Thymus (tissue), 11 donors: ENCODE measurements at regions not wholly inside any gene's neighbourhood (a gene's known extent, or its start where the extent isn't known, plus 50 kb on each side); places are given as distances from the start of the nearest gene placed in this dataset.

Source experiments
- DNase-seq, 9 donors: peaks; one replicate each; pipeline ENCODE4 v3.0.0-alpha.2; 2013; ENCODE audit warnings: low spot score in 9 of 9, low read depth in 6 of 9, missing footprints in 1 of 9
- H3K27ac ChIP-seq, 2 donors: one replicate each; pipeline ENCODE4 v1.5.1; 2013; ENCODE audit warnings: control low read depth in 1 of 2, low read depth in 1 of 2, low read length in 1 of 2, mild to moderate bottlenecking in 1 of 2, moderate library complexity in 1 of 2
- H3K27me3 ChIP-seq, 2 donors: one replicate each; pipeline ENCODE4 v1.5.1; 2013; ENCODE audit warnings: low read length in 1 of 2; ENCODE audit not compliant: control insufficient read depth in 2 of 2, insufficient read depth in 1 of 2
- H3K36me3 ChIP-seq, 2 donors: one replicate each; pipeline ENCODE4 v1.5.1; 2013; ENCODE audit warnings: low read length in 1 of 2, mild to moderate bottlenecking in 1 of 2, moderate library complexity in 1 of 2; ENCODE audit not compliant: control insufficient read depth in 2 of 2, insufficient read depth in 2 of 2
- H3K4me1 ChIP-seq, 2 donors: one replicate each; pipeline ENCODE4 v1.5.1; 2013; ENCODE audit warnings: low read length in 2 of 2; ENCODE audit not compliant: control insufficient read depth in 2 of 2, insufficient read depth in 2 of 2
- H3K4me3 ChIP-seq, 2 donors: one replicate each; pipeline ENCODE4 v1.5.1; 2013; ENCODE audit warnings: low read length in 2 of 2, control low read depth in 1 of 2, mild to moderate bottlenecking in 1 of 2
- H3K9me3 ChIP-seq, 2 donors: one replicate each; pipeline ENCODE4 v1.5.1; 2013; ENCODE audit warnings: low read length in 1 of 2, mild to moderate bottlenecking in 1 of 2; ENCODE audit not compliant: control insufficient read depth in 2 of 2, insufficient read depth in 1 of 2
- WGBS: extraction: QIAGEN DNeasy Blood & Tissue Kit; methylation state at CpG from one replicate; pipeline ENCODE4 v1.1.7; 2013; 5-methylcytosine and 5-hydroxymethylcytosine counted together
- donor health status: healthy.

- Histone ChIP-seq H3K4me3 (no peak overlapping the region), H3K4me1 (no peaks in the 10 kb centered on the region), H3K27me3 (no peaks in the 10 kb centered on the region), H3K9me3 (no peaks in the 10 kb centered on the region), H3K36me3 (no peaks in the 10 kb centered on the region), H3K27ac (no peak overlapping the region)
- no peak for DNase-seq
- WGBS, result 61% methylated on average over 1 of the region's 1 CpG
Observed at GRCh38 chr5:163222982-163223381, 214.4 kb upstream of the CCNG1 start.

GRCh38 chr5:163244445-163244987, 192.9 kb upstream of the CCNG1 start:
- WGBS, result 82% methylated on average over 2 of the region's 2 CpGs
- H3K9me3 ChIP-seq, result no peaks in the 10 kb centered on the region
- no peaks in the 10 kb centered on the region for H3K27me3 ChIP-seq
- H3K27ac ChIP-seq, result no peak overlapping the region
- no peaks in the 10 kb centered on the region for H3K4me1 ChIP-seq
- no peak for DNase-seq
- no peak overlapping the region for H3K4me3 ChIP-seq
- H3K36me3 ChIP-seq, result no peaks in the 10 kb centered on the region

GRCh38 chr5:163245584-163245983, 191.8 kb upstream of the CCNG1 start:
- DNase-seq, result no peak
- no peak overlapping the region for H3K27ac ChIP-seq
- H3K27me3 ChIP-seq, result no peaks in the 10 kb centered on the region
- no peaks in the 10 kb centered on the region for H3K9me3 ChIP-seq
- 49% methylated on average over 2 of the region's 2 CpGs for WGBS
- no peaks in the 10 kb centered on the region for H3K36me3 ChIP-seq
- no peak overlapping the region for H3K4me3 ChIP-seq
- no peaks in the 10 kb centered on the region for H3K4me1 ChIP-seq

GRCh38 chr5:163248333-163248732, 189.1 kb upstream of the CCNG1 start:
- whole genome bisulfite sequencing, result 90% methylated on average over 2 of the region's 2 CpGs
- Histone ChIP-seq H3K27me3 (no peaks in the 10 kb centered on the region), H3K4me1 (no peaks in the 10 kb centered on the region), H3K27ac (no peak overlapping the region), H3K9me3 (no peaks in the 10 kb centered on the region), H3K4me3 (no peak overlapping the region), H3K36me3 (no peaks in the 10 kb centered on the region)
- DNase-seq, result no peak

GRCh38 chr5:163248871-163249270, 188.5 kb upstream of the CCNG1 start:
- no peaks in the 10 kb centered on the region for H3K36me3 ChIP-seq
- no peak overlapping the region for H3K4me3 ChIP-seq
- H3K27ac ChIP-seq, result no peak overlapping the region
- no peaks in the 10 kb centered on the region for H3K9me3 ChIP-seq
- WGBS, result 87% methylated on average over 4 of the region's 4 CpGs
- H3K4me1 ChIP-seq, result no peaks in the 10 kb centered on the region
- no peaks in the 10 kb centered on the region for H3K27me3 ChIP-seq
- no peak for DNase-seq

GRCh38 chr5:163252950-163253349, 184.4 kb upstream of the CCNG1 start:
- Histone ChIP-seq H3K4me3 (no peak overlapping the region), H3K27ac (no peak overlapping the region), H3K9me3 (no peaks in the 10 kb centered on the region), H3K27me3 (no peaks in the 10 kb centered on the region), H3K36me3 (no peaks in the 10 kb centered on the region), H3K4me1 (no peaks in the 10 kb centered on the region)
- no peak for DNase-seq
- 83% methylated on average over 5 of the region's 5 CpGs for WGBS

GRCh38 chr5:163259495-163259894, 177.9 kb upstream of the CCNG1 start:
- Histone ChIP-seq H3K4me1 (no peaks in the 10 kb centered on the region), H3K27ac (no peak overlapping the region), H3K27me3 (no peaks in the 10 kb centered on the region), H3K36me3 (no peaks in the 10 kb centered on the region), H3K9me3 (no peaks in the 10 kb centered on the region), H3K4me3 (no peak overlapping the region)
- DNase-seq, result no peak
- 60% methylated on average over 2 of the region's 2 CpGs for WGBS

GRCh38 chr5:163260471-163260870, 176.9 kb upstream of the CCNG1 start:
- DNase-seq, result no peak
- no peak overlapping the region for H3K4me3 ChIP-seq
- H3K4me1 ChIP-seq, result no peaks in the 10 kb centered on the region
- no peaks in the 10 kb centered on the region for H3K36me3 ChIP-seq
- H3K27me3 ChIP-seq, result no peaks in the 10 kb centered on the region
- no peaks in the 10 kb centered on the region for H3K9me3 ChIP-seq
- WGBS, result 93% methylated on average over 2 of the region's 2 CpGs
- no peak overlapping the region for H3K27ac ChIP-seq

- no peaks in the 10 kb centered on the region for H3K9me3 ChIP-seq
- 61% methylated on average over 1 of the region's 1 CpG for WGBS
- DNase-seq, result no peak
- no peak overlapping the region for H3K4me3 ChIP-seq
- no peak overlapping the region for H3K27ac ChIP-seq
- H3K4me1 ChIP-seq, result no peaks in the 10 kb centered on the region
- no peaks in the 10 kb centered on the region for H3K36me3 ChIP-seq
- no peaks in the 10 kb centered on the region for H3K27me3 ChIP-seq
Observed at GRCh38 chr5:163260961-163261360, 176.4 kb upstream of the CCNG1 start.
